HG02588 (cell line): ENCODE measurements at regions not wholly inside any gene's neighbourhood (a gene's known extent, or its start where the extent isn't known, plus 50 kb on each side); places are given as distances from the start of the nearest gene placed in this dataset.

Experiments
- ATAC-seq: cut with Tn5 transposase; IDR thresholded peaks from one replicate; pipeline ENCODE4 v1.9.1; 2021; ENCODE audit warnings: mild to moderate bottlenecking, moderate library complexity; ENCODE audit not compliant: unreplicated experiment

GRCh38 chr9:81132796-81133195, 556.6 kb downstream of the TLE1 start:
- no peak for ATAC-seq

- no peak for ATAC-seq
These were observed 557.0 kb downstream of the TLE1 start for GRCh38 chr9:81132318-81132717.

- ATAC-seq: no peak
These were observed 560.6 kb downstream of the TLE1 start for GRCh38 chr9:81128701-81129100.

GRCh38 chr9:81125446-81126092, 563.8 kb downstream of the TLE1 start:
- ATAC-seq: no peak

GRCh38 chr9:81123526-81123925, 565.8 kb downstream of the TLE1 start:
- ATAC-seq: no peak

GRCh38 chr9:81122749-81123148, 566.6 kb downstream of the TLE1 start:
- ATAC-seq: no peak

GRCh38 chr9:81119591-81119990, 569.8 kb downstream of the TLE1 start:
- no peak for ATAC-seq

GRCh38 chr9:81118416-81118815, 570.9 kb downstream of the TLE1 start:
- no peak for ATAC-seq

GRCh38 chr9:81116340-81117137, 572.8 kb downstream of the TLE1 start:
- no peak for ATAC-seq

- ATAC-seq: no peak
These were observed 575.8 kb downstream of the TLE1 start for GRCh38 chr9:81113453-81114124.

GRCh38 chr9:81112627-81113452, 576.5 kb downstream of the TLE1 start:
- no peak for ATAC-seq

- no peak for ATAC-seq
These were observed 580.5 kb downstream of the TLE1 start for GRCh38 chr9:81108821-81109220.

- ATAC-seq: no peak
These were observed 581.0 kb downstream of the TLE1 start for GRCh38 chr9:81108391-81108790.

GRCh38 chr9:81103597-81104471, 585.5 kb downstream of the TLE1 start:
- ATAC-seq: no peak

- no peak for ATAC-seq
These were observed 592.1 kb downstream of the TLE1 start for GRCh38 chr9:81097131-81097847.

- no peak for ATAC-seq
These were observed 592.7 kb downstream of the TLE1 start for GRCh38 chr9:81096625-81097024.

GRCh38 chr9:81092057-81092456, 597.3 kb downstream of the TLE1 start:
- no peak for ATAC-seq

- ATAC-seq: no peak
These were observed 601.0 kb downstream of the TLE1 start for GRCh38 chr9:81088341-81088740.

- no peak for ATAC-seq
These were observed 602.9 kb downstream of the TLE1 start for GRCh38 chr9:81086416-81086815.
